Activated CD8-positive, alpha-beta memory T cell treated with anti-CD3 and anti-CD28 coated beads, Interleukin-2, amount 50 U/mL, for 48 hours (primary cell): ENCODE measurements at regions not wholly inside any gene's neighbourhood (a gene's known extent, or its start where the extent isn't known, plus 50 kb on each side); places are given as distances from the start of the nearest gene placed in this dataset.
A peak's percentile ranks its signal among the peaks of the same experiment; 100 is the strongest.

Experiments used
- DNase-seq: peaks from one replicate; pipeline ENCODE4 v3.0.0-alpha.2; 2020

DNA sequence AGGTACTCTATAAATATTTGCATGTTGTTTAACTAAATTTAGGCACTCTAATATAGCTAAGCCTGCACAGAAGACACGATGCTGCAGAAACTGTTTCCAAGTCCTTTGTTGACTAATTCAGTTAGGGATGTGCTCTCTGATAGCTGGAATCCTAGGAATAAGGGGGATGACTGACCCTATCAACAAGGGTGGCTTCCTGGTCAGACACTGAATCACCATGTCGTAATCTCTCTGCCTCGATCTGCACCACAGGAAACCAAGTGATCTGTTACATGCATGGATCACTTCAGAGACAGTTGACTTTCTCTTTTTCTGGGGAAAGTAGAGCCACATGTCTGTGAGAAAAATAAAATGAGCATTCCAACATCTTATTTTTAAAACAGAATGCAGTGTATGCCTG, 169.1 kb downstream of the GUCY2F start:
- no peak for DNase-seq

DNA sequence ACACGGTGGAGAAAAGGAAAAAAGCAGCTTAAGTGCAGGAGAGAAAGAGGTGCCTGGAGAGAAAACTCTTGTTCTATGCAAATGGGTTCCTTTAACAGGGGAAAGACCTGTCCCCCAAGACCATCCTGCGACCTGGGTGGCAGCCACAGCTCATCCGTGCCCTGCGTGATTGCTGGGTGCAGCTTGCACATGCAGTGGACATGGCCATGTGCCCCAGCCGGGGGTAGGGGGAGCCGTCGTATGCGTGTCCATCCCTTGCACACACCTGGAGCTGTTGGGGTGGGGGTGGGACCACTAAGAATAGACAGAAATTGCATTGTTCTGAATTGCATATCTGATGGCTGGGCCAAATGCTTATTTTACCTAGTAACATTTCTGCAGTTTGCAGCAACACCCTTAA, 171.9 kb downstream of the GUCY2F start:
- no peak for DNase-seq

DNA sequence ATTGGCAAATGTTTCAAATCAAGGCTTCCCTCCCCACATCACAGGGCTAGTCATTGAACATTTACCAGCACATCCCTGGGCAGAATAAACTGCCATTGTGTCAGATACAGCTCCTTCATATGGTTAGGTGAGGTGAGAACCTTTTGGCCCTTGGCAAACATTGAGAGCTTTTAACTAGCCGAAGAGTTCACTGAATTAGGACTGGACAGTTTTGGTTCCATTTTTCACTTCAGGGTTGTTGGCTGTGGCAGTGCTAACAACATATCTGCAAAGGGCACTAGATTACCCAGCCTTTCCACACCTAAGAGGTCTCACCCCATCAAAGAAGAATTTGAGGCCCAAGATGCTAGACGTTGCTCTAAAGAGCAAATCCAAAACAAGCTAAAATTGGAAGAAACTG, 180.7 kb downstream of the GUCY2F start:
- DNase-seq, result no peak

DNA sequence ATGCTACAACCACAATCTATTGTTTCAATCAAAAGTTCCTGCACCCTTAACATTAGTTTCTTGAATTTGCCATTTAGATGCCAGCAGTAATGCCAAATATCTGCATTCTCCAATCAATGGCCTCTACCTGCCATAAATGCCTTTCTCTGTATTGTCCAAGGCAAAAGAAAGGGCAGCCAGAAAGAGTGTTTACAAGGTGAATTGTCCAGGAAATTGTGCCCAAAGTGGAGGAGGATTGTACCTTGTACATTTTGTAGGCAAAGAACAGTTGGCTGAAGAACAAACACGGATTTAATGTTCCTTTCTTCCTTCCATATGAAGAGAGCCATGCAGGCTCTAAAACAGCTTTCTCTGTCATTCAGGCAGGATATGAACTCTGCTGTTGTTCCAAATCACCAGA, 181.5 kb downstream of the GUCY2F start:
- DNase-seq, result no peak

DNA sequence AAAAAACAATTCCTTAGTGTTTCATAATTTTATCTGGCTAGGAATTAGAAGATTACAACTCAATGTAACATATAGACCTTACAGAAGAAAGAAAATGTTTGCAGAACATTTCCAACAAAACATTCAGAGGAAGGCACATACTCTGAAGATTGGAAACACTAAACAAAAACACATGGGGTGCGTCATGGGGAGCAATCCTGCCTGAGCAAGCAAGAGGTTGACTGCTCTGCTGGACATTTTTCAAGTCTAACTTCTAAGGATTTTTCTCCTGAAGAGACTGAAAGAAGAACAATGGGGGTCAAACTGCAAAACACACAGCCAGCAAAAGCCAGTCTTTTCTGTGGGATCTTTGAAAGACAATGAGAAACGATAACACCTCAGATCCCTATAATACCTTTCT, 182.8 kb downstream of the GUCY2F start:
- no peak for DNase-seq

DNA sequence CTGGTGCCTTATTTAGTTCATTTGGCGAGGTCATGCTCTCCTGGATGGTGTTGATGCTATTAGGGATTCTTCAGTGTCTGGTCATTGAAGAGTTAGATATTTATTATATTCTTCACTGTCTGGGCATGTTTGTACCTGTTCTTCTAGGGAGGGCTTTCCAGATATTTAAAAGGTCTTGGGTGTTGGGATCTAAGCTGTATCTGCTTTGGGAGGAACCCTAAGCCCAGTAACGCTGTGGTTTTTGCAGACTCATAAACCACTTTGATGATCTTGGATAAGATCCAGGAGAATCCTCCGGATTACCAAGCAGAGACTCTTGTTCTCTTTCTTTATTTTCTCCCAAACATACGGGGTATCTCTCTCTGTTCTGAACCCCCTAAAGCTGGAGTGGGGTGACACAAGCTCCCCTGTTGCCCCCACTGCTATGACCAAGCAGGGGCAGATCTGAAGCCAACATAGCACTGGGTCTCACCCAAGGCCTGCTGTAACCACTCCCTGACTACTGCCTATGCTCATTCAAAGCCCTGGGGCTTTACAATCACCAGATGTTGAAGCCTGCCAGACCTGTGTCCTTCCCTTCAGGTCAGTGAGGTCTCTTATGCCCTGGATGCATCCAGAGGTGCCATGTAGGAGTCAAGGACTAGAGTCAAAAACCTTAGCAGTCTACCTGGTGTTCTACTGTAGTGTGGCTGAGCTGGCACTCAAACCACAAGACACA, 187.6 kb downstream of the GUCY2F start:
- no peak for DNase-seq

DNA sequence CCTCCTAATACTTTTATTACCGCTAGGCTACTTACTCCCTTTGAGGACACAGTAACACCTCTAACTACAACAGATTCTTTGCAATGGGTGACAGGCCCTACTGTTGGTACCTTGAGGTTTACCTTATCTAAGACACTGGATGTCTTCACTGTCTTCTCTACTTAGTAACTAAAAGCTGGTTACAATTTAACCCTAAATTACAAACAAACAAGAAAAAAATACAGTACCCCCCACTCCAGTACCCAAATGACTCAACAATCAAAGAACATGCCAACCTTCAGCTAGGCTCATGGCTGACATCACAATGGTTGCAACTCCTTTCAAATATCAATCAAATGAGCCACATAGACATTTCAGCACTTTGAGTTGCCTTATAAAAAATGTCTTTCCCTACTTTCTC, 198.0 kb downstream of the GUCY2F start:
- no peak for DNase-seq

DNA sequence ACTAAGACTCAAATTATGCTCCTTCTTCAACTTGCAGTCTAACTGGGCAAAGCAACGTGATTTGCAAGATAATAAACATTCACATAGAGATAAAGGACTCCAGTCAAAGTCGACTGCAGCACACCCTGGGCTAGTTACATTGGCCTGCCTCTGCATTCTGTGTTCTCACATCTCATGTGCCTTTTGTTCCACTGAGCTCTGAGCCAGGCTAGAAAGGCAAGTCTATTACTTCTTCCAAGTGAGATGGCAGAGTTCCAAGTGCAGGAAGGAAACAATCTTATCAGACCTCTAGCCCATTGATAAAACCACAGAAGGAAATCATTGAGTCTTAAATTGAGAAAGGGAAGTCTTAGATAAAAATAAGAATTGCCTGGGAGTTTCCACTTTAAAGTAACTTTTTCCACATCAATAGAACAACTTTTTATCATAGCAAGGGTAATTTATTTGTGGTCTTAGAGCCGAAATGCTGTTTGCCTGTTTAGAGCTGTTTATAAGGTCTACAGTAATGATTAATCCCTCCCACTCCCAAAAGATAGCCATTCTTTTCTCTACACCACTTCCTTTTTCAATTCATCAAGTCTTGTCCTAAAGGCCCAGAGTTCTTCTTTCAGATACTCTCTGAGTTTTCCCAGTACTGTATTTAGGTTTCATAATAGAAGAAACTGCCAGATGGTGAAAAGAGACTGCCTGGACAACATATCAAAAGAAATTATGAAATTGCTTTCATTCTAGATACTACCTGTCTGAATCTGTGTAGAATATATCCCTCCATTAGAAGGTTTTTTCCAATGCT, 200.2 kb downstream of the GUCY2F start:
- no peak for DNase-seq

DNA sequence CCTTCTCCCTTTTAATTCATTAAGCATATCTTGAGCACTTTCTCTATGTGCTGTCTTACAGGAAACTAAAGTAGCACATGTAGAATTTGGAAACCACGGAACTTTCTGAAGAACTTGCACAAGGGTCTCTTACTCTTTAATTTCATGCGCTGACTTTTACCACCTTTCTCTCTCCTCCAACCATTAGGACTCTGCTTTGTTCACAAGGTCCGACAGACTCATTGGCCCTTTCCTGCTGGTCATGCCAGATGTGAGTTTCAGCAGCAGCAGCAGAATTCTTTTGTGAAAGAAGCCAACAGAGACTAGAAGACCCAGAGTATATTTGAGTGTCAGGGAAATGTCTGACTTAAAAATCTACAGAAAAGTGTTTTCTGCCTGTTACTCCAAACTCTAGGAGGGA, 207.1 kb downstream of the GUCY2F start:
- no peak for DNase-seq

DNA sequence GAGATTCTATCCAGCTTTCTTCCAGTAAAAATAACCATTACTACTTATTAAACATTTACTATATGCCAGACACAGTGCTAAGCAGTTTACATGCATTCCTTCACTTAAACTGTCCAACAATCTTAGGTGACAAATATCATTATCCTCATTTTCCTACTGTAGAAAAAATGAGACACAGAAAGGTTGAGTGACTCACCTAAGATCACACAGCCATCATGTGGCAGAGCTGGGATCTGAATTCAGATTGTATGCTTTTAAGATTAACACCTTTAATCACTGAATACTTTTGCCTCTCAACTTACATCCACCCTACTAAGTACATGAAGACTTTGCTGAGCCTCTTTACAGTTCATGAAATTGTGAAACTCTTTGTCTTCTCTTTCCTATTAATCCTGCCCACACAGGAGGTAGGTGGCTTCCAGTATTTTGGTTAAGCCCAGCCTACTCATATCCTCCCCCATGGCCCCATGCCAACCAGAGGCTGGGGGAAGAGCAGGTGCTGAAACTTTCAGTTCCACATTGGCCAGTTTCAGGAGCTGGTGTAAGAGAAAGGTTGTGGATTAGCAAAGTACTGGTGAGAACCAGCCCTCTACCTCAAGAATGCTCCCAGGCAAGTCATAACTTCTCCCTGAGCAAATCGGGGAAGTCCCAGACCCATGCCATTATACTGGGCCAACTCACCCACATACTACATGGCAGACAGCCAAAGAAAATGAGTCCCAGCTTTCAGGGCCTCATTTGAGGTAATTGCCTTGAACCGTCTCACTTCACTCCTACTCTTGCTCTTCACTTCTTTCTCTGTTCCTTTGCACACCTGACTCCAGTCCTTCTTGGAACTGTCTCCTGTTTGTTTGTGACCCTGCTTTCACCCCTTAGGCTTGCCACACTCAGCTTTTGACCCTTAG, 211.1 kb downstream of the GUCY2F start:
- peak; percentile 53 for DNase-seq

DNA sequence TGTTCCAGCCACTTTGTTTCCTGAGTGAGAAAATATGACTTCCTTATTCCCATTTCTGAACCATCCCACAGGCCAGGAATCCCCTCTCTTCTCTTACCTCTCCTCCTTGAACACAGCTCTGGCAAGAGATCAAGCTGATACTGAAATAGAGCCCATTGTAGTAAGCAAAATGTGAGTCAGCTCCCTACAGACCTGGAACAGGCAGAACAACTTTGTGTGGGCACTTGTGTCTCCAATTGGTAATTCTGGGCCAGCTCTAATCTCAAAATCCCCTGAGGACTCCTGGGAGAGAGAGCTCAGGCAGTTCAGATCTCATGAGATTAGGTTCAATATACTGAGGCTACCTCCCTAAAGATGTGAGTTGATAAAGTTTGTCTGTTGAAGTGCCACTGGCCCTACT, 213.5 kb downstream of the GUCY2F start:
- no peak for DNase-seq

DNA sequence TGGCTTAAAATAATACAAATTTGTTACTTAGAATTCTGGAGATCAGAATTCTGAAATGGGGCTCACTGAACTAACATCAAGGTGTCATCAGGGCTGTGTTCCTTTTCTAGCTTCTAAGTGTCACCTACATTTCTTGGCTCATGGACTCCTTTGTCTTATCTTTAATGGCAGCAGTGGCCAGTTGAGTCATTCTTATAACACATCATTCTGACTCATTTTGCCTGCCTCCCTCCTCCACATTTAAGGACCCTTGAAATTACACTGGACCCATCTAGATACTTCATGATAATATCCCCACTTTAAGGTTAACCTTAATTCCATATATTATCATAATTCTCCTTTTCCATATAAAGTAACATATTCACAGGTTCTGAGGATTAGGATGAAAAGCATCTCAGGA, 215.9 kb downstream of the GUCY2F start:
- DNase-seq, result no peak

DNA sequence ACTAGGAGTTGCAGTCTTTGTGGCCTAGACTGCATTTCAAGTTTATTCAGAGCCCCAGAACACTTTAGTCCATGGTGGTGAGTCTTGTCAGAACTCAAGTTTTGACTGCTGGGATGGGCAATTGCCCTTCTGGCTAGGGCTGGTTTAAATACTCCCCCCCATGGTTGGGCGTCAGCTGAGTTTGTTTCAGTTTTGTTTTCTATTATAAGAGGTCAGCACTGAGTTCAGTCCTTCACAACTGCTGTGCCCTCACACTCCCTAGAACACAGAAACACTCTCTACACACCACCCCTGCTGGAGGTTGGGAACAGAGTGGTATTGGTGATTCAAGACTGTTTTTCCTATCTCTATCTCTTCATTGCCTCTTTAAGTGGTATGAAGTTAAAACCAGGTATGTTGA, 217.0 kb downstream of the GUCY2F start:
- no peak for DNase-seq

DNA sequence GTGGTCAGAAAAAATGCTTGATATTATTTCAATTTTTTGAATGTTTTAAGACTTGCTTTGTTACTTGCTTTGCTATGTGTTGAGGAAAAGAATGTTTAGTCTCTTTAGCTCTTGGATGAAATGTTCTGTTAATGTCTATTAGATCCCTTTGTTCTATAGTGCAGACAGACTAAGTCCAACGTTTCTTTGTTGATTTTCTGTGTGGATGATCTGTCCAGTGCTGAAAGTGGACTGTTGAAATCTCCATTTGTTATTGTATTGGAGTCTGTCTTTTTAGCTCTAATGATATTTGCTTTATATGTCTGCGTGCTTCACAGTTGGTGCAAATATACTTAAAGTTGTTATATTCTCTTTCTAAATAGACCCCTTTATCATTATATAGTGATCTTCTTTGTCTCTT, 220.6 kb downstream of the GUCY2F start:
- DNase-seq, result no peak

DNA sequence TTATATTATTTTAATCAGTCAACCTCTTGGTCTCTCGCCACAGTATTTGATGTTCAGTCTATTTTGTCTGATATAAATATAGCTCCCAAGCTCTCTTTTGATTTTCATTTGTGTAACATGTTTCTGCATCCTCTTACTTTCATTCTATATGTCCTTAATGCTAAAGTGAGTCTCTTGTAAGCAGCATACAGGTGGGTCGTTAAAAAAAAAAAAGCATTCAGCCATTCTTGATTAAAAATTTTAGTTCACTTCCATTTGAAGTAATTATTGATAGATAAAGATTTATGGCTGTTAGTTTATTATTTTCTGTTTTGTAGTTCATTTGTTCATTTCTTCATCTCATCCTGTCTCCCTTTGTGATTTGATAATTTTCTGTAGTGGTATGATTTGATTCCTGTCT, 229.1 kb downstream of the GUCY2F start:
- no peak for DNase-seq

DNA sequence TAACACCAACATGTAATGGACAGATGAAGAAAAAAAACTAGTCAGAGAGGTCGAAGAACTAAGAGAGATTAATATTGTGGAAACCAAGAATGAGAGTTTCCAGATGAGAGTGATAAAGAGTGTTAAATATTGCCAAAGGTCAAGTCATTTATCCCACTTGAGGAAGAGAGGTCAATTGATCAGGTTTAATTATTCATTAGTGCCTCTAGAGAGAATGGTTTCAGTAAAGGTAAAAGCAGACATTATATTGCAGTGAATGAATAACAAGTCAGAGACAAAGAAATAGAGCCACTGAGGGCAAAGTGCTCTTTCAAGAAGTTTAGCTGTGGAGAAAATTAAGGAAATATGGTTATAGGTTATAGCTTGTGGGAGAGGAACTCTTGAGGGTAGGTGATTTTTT, 263.1 kb downstream of the GUCY2F start:
- DNase-seq, result no peak

DNA sequence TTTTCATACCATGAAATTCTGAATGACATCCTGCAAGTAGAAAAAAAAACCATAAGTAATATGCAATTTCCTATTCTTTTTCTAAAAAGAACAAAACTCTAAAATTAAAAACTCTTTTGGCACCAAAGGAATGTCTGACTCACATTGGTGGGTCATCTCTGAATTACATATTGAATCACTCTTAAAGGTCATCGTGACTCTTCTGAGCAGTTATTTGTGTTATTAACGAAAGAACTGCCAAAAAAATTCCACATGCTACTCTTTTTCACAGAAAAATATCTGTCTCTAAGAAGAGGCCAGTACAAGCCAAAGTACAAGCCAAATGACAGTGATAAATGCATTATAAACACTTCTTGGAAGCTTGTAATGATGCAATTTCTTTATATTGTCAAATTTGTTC, 282.2 kb downstream of the GUCY2F start:
- DNase-seq, result no peak

DNA sequence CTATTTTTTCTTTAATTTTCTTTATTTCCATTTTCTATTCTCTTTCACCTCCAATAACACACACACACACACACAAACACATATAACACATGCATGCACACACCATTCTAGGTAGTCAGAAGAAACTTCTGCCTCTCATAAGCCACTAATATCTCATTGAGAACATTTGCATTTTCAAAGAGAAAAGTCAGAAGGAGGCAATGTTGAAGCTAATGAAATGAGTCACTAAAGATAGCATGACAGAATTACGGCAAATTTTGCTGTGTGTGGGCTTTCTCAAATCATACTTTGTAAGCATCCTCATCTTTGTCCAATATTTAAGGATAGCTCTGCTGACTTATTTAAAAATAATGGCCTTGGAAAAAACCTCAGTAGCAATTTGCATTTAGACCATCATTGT, 291.3 kb downstream of the GUCY2F start:
- DNase-seq, result no peak

DNA sequence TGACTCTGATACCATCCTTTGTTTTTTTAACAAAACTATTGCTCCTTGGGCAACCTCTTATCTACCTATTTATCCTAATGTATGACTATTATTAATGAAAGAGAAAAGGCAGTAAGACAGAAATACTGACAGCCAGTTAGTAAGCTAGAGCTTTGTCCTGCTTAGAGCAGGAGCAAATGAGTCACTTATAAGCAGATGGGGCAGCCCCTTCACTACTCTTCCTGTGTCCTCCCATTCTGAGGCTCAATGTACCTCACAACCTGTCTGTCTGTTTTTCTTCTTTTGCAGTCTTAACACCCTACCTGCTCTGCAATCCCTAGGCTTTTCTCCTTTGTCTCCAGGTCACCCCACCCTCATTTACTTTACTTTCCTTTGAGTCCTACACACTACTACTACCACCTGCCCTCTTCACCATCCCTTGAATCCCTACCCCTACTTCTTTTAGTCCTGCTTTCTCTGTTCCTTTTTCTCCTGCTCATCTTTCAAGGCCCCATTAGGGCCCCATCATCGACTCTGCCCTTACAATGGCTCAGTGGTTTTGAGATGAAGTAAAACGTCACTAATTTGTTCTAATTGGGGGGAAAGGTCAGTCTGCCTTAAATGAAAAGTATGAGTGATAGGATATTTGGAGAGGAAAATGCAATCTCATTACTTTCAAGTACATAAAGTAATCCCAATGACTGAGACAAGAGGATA, 294.3 kb downstream of the GUCY2F start:
- DNase-seq, result no peak

DNA sequence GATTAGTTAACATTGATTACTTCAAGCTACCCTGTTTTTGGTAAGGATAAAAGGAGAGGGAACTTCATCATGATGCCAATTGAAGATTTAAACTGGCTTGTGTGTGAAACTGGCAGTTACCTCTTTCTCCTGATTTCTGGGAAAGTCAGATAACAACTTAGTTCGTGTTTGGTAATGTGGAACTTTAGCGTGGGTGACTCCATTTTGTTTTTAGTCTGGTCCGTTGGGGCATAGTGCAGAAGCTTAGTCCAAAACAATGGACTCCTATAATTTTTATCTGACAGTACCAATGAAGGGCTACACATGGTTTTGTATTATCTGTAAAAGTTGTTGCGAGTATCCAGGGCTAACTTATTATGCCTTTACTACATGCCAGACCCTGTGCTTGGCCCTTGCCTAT, 294.9 kb downstream of the GUCY2F start:
- DNase-seq, result no peak

DNA sequence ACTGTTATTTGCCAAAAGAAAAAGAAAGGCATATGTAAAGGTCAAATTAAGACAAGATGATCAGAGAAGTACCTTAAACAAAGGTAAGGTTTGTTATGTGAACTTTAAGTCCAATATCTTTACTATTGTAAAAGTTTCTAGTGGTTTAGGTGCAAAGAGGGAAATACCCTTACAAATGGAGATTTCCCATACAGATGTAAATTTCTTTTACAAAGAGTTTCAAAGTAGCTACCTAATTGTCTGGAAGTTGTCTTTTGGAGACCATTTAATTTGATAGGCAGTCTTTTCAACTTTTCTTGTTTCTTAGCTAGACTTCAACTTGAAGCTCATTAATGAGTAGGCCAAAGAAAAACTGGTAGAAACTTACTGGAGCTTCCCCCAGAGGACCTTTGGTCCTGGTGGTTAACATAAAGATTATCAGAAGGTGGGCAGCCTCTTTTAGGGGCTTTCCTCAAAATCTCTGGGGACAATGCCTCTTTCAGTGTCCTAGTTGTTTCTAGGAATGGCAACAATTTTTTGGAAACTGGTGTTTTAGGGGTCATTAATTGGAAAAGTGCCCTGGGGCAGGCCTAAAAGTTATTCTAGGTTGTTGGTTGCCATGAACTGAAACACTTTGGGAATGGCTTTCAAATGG, 297.3 kb downstream of the GUCY2F start:
- no peak for DNase-seq

DNA sequence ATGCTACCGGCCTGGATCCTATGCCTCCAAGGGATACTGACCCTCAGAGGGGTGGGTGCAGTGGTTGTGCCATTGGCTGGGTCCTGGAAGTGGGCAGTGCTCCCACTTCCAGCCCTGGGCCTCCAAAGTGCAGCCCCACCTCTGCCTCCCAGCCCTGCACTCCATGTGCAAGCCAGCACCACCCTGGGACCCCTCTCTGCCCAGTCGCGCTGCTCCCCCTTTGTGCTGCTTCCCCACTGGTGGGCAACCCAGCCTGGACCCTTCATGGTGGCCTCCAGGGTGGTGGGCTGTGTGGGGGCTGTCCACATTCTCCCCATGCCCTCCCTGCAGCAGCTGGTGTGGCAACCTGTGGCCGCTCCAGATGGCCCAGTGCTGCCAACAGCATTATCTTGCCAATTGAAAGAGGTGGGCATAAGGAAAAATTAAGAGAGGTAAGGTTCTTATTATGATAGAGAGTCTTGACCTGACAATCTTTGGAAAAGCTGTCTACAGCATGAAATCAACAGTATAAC, 309.7 kb downstream of the GUCY2F start:
- DNase-seq, result no peak
